Lung (tissue), 11 donors: ENCODE measurements at regions not wholly inside any gene's neighbourhood (a gene's known extent, or its start where the extent isn't known, plus 50 kb on each side); places are given as distances from the start of the nearest gene placed in this dataset.

ENCODE experiments used
- ATAC-seq: fragments of 200-7000 bp; cut with Tn5 transposase; one replicate; pipeline ENCODE4 v1.9.1; 2020; ENCODE audit warnings: moderate number of reproducible peaks; ENCODE audit not compliant: insufficient read depth, low FRiP score
- DNase-seq, 3 donors: peaks; one replicate each; pipeline ENCODE4 v3.0.0-alpha.2; 2013 to 2017
- H3K27ac ChIP-seq, 2 donors: one replicate each; pipeline ENCODE4 v1.5.1; 2013; ENCODE audit warnings: mild to moderate bottlenecking in 2 of 2, moderate library complexity in 2 of 2, control low read depth in 1 of 2, inconsistent platforms in 1 of 2, low read depth in 1 of 2, low read length in 1 of 2
- H3K27me3 ChIP-seq, 3 donors: one replicate each; pipeline ENCODE4 v1.5.1; 2013; ENCODE audit warnings: low read length in 2 of 3; ENCODE audit not compliant: control insufficient read depth in 3 of 3, insufficient read depth in 3 of 3
- H3K36me3 ChIP-seq, 4 donors: one replicate each; pipeline ENCODE4 v1.5.1; 2013; ENCODE audit warnings: low read length in 4 of 4, mild to moderate bottlenecking in 1 of 4, moderate library complexity in 1 of 4; ENCODE audit not compliant: control insufficient read depth in 4 of 4, insufficient read depth in 4 of 4
- H3K4me1 ChIP-seq, 5 donors: one replicate each; pipeline ENCODE4 v1.5.1; 2013; ENCODE audit warnings: low read length in 5 of 5, mild to moderate bottlenecking in 2 of 5, moderate library complexity in 1 of 5; ENCODE audit not compliant: control insufficient read depth in 5 of 5, insufficient read depth in 5 of 5
- H3K4me3 ChIP-seq: one replicate; pipeline ENCODE4 v1.5.1; 2013; ENCODE audit warnings: mild to moderate bottlenecking, control low read depth, moderate library complexity
- H3K9ac ChIP-seq, 2 donors: one replicate each; pipeline ENCODE4 v1.5.1; 2013; ENCODE audit warnings: low read length in 2 of 2, control low read depth in 1 of 2; ENCODE audit not compliant: insufficient read depth in 1 of 2
- H3K9me3 ChIP-seq, 4 donors: one replicate each; pipeline ENCODE4 v1.5.1; 2013; ENCODE audit warnings: low read length in 3 of 4, mild to moderate bottlenecking in 1 of 4, moderate library complexity in 1 of 4; ENCODE audit not compliant: control insufficient read depth in 4 of 4, insufficient read depth in 3 of 4
- WGBS, 2 donors: extraction: QIAGEN DNeasy Blood & Tissue Kit; methylation state at CpG; one replicate each; pipeline ENCODE4 v1.1.7; 2013; 5-methylcytosine and 5-hydroxymethylcytosine counted together
- TF ChIP-seq, protein P1 (sequence below): IDR thresholded peaks from 2 replicates; pipeline ENCODE4 v1.5.1; 2012; ENCODE audit warnings: mild to moderate bottlenecking; ENCODE audit errors: control extremely low read depth, extremely low read depth
- donor health status: control.
- donor health status: control.
- donor health status: Bipolar disorder and iron deficiency.
- donor health status: healthy.
- donor health status: DM: yes; HTN: yes; CAD: no.

DNA sequence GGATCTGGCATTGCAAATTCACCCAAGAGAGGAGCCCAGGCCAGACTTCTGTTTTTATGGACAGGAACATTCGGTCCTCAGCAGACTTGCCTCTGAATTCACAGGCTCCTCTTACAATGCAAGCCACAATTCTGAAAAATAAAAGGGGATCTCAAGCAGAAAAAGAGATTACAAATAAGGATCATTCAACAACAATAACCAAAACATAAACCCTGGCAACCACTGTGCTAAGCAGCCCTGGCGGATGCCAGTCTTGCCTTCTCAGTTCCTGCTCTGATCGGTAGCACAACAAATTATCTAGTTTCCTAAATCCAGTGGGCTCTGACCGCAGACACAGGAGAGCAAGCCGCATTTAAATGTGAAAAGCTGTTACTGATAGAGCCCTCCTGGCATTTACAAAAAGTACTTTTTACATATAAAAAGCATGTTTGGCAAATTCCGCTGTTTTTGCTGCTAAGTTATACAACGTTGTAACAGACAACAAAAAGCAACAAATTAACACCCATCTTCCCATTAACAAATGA, 123.4 kb upstream of the FOXD3 start:
- Histone ChIP-seq H3K27ac (no peak overlapping the region), H3K9me3 (peaks cover 0 to 5% (median 0%) of the 10 kb centered on the region in 4 donors), H3K9ac (no peak overlapping the region), H3K4me3 (no peak overlapping the region), H3K36me3 (no peaks in the 10 kb centered on the region), H3K4me1 (peaks cover 0 to 25% (median 7%) of the 10 kb centered on the region in 5 donors), H3K27me3 (peaks cover 0 to 69% (median 54%) of the 10 kb centered on the region in 3 donors)
- TF ChIP-seq, protein P1, sequence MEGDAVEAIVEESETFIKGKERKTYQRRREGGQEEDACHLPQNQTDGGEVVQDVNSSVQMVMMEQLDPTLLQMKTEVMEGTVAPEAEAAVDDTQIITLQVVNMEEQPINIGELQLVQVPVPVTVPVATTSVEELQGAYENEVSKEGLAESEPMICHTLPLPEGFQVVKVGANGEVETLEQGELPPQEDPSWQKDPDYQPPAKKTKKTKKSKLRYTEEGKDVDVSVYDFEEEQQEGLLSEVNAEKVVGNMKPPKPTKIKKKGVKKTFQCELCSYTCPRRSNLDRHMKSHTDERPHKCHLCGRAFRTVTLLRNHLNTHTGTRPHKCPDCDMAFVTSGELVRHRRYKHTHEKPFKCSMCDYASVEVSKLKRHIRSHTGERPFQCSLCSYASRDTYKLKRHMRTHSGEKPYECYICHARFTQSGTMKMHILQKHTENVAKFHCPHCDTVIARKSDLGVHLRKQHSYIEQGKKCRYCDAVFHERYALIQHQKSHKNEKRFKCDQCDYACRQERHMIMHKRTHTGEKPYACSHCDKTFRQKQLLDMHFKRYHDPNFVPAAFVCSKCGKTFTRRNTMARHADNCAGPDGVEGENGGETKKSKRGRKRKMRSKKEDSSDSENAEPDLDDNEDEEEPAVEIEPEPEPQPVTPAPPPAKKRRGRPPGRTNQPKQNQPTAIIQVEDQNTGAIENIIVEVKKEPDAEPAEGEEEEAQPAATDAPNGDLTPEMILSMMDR, result no peak
- peak; percentile 16 to 73 (median 53) for DNase-seq
- no peak for ATAC-seq
- 34 to 41% methylated on average over 7 of the region's 7 CpGs for WGBS, 2 donors

DNA sequence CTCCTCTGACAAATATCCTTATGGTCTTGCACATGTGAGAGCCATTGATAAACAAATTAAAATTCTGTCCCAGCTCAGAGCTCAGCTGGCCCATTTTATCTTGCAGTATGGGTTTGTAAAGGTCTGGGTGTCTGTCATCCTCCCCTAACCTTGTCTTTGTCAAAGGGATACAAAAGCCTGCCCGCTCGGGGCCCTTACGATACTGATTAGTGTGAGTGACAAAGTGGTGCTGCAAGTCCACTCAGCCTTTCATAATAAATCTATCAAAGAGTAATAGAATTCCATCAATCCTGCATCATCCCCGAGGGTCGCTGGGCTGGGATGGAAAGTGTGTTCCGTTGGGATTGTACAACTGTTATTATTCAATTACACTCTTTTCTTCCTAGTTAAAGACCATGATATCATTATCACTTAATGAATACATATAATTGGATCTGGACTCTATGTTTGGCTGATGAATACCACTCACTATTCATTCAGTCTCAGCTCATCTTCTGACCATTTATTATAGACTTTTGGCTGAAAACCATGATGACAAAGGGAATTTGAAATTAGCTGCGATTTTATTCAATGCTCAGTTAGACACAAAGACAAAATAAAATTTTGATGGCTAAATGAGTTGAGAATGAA, 122.5 kb upstream of the FOXD3 start:
- no peak overlapping the region for H3K4me3 ChIP-seq
- no peak overlapping the region for H3K9ac ChIP-seq
- no peak overlapping the region for H3K27ac ChIP-seq
- peaks cover 0 to 69% (median 55%) of the 10 kb centered on the region in 3 donors for H3K27me3 ChIP-seq
- peak; percentile 69 to 95 (median 93) for DNase-seq
- TF ChIP-seq, protein P1, result no peak
- no peak for ATAC-seq
- H3K9me3 ChIP-seq, result peaks cover 0 to 5% (median 0%) of the 10 kb centered on the region in 4 donors
- WGBS, 2 donors, result 43 to 65% methylated on average over 7 of the region's 7 CpGs
- no peaks in the 10 kb centered on the region for H3K36me3 ChIP-seq
- H3K4me1 ChIP-seq, result peaks cover 0 to 25% (median 7%) of the 10 kb centered on the region in 5 donors

DNA sequence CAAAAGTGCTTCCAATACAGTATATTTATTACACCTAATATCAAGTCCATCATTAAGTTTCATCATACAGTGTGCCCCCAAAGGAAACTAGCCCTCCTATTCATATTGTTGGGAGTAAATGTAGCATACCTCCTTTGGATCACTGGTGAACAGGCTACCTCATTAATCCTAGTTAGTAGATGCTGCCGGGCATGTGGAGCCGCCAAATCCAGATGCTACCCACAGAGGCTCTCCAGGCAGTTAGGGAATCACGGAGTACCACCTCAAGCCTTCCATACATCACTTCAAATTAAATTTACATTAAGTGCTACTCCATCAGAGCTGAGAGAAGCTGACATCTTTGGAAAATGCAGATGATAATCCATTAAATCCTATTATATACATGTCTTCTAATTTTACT, 121.7 kb upstream of the FOXD3 start:
- peaks cover 3 to 68% (median 56%) of the 10 kb centered on the region in 3 donors for H3K27me3 ChIP-seq
- no peak overlapping the region for H3K4me3 ChIP-seq
- DNase-seq (no peak), ATAC-seq (no peak)
- 50 to 68% methylated on average over 3 of the region's 3 CpGs for WGBS, 2 donors
- H3K27ac ChIP-seq, result no peak overlapping the region
- TF ChIP-seq, protein P1, result no peak
- no peaks in the 10 kb centered on the region for H3K36me3 ChIP-seq
- peaks cover 0 to 5% (median 0%) of the 10 kb centered on the region in 4 donors for H3K9me3 ChIP-seq
- H3K9ac ChIP-seq, result no peak overlapping the region
- H3K4me1 ChIP-seq, result peaks cover 0 to 25% (median 7%) of the 10 kb centered on the region in 5 donors

DNA sequence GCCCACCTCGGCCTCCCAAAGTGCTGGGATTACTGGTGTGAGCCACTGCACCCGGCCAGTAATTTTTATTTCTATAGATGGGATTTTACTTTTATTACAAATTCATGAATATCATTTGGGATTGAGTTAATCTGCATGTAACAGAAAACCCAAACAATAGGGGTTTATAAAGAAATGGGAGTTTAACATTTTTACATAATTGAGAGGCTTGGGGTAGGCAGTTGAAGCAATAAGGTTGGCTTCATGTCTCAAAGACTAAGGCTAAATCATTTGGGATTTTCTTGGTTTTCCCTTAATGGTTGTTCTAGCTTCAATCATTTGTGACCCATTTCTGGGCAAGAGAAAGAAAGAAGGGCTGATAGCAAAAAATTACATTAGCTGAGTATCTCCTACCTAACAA, 118.7 kb upstream of the FOXD3 start:
- Histone ChIP-seq H3K9ac (no peak overlapping the region), H3K4me3 (no peak overlapping the region), H3K27me3 (peaks cover 3 to 49% (median 46%) of the 10 kb centered on the region in 3 donors), H3K4me1 (peaks cover 0 to 20% (median 3%) of the 10 kb centered on the region in 5 donors), H3K9me3 (no peaks in the 10 kb centered on the region), H3K36me3 (no peaks in the 10 kb centered on the region), H3K27ac (no peak overlapping the region)
- TF ChIP-seq, protein P1, result no peak
- no peak for ATAC-seq
- no peak for DNase-seq
- WGBS, 2 donors, result 85 to 86% methylated on average over 2 of the region's 2 CpGs
